ENCODE measurements at regions not wholly inside any gene's neighbourhood (a gene's known extent, or its start where the extent isn't known, plus 50 kb on each side); places are given as distances from the start of the nearest gene placed in this dataset.

DNA sequence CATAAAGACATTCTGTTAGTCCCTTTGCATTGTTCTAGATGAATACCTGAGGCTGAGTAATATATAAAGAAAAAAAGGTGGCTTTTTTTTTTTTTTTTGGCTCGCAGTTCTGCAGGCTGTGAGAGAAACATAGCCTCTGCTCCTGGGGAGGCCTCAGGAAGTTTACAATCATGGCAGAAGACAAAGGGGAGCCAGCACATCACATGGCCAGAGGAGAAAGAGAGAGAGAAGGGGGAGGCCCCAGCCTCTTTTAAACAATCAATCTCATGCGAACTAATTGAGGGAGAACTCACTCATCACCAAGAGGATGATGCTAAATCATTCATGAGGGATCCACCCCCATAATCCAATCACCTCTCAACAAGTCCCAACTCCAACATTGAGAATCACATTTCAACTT lies 364.0 kb upstream of the EPHA5 start:
- no peak overlapping the region for H2AFZ ChIP-seq (ENCODE audit: low read depth, low read length, severe bottlenecking)

DNA sequence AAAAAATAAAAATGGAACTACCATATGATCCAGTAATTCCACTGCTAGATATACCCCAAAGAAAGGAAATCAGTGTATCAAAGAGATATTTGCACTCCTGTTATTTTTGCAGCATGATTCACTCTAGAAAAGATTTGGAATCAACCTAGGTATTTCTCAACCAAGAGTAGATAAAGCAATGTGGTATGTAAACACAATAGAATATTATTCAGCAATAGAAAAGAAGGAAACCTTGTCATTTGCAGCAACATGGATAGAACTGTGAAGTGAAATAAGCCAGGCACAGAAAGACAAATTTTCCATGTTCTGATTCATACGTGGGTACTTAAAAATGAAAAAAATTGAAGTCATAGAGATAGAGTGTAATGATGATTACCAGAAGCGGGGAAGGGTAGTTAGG lies 362.3 kb upstream of the EPHA5 start:
- Histone ChIP-seq H4K20me1 (ENCODE audit: low read depth, low read length) (no peaks in the 10 kb centered on the region), H3K27ac (ENCODE audit: low read depth, low read length) (no peak overlapping the region), H3K79me2 (ENCODE audit: insufficient read depth, low read length) (no peaks in the 10 kb centered on the region), H3K36me3 (ENCODE audit: low read length) (no peaks in the 10 kb centered on the region), H3K4me3 (ENCODE audit: insufficient read depth, low read length, poor library complexity, severe bottlenecking) (no peak overlapping the region), H3K27me3 (ENCODE audit: low read length) (no peaks in the 10 kb centered on the region), H3K9me3 (ENCODE audit: insufficient read depth, low read length) (no peaks in the 10 kb centered on the region), H3K9me2 (replicated peaks; ENCODE audit: insufficient read depth, low read length) (no peaks in the 10 kb centered on the region), H2AFZ (ENCODE audit: low read depth, low read length, severe bottlenecking) (no peak overlapping the region), H3K4me2 (ENCODE audit: low read depth, low read length, poor library complexity, severe bottlenecking) (no peak overlapping the region), H3K9ac (ENCODE audit: low read length) (no peak overlapping the region), H3F3A (ENCODE audit: insufficient read depth) (no peaks in the 10 kb centered on the region)
- no peak for TF ChIP-seq EZH2phosphoT487 (conservative IDR thresholded peaks at IDR 0.05; ENCODE audit: low read length)
- TF ChIP-seq, protein P1, sequence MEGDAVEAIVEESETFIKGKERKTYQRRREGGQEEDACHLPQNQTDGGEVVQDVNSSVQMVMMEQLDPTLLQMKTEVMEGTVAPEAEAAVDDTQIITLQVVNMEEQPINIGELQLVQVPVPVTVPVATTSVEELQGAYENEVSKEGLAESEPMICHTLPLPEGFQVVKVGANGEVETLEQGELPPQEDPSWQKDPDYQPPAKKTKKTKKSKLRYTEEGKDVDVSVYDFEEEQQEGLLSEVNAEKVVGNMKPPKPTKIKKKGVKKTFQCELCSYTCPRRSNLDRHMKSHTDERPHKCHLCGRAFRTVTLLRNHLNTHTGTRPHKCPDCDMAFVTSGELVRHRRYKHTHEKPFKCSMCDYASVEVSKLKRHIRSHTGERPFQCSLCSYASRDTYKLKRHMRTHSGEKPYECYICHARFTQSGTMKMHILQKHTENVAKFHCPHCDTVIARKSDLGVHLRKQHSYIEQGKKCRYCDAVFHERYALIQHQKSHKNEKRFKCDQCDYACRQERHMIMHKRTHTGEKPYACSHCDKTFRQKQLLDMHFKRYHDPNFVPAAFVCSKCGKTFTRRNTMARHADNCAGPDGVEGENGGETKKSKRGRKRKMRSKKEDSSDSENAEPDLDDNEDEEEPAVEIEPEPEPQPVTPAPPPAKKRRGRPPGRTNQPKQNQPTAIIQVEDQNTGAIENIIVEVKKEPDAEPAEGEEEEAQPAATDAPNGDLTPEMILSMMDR (IDR thresholded peaks at IDR 0.05; ENCODE audit: insufficient read depth, low read length, poor library complexity, severe bottlenecking), result no peak

More for the DNA sequence above, 364.0 kb upstream of the EPHA5 start:
- no peaks in the 10 kb centered on the region for H3K9me3 ChIP-seq (ENCODE audit: insufficient read depth, low read length)
- H3F3A ChIP-seq (ENCODE audit: insufficient read depth), result no peaks in the 10 kb centered on the region
- no peak for TF ChIP-seq EZH2phosphoT487 (conservative IDR thresholded peaks at IDR 0.05; ENCODE audit: low read length)
- TF ChIP-seq, protein P1 (IDR thresholded peaks at IDR 0.05; ENCODE audit: insufficient read depth, low read length, poor library complexity, severe bottlenecking), result no peak
- H3K79me2 ChIP-seq (ENCODE audit: insufficient read depth, low read length), result no peaks in the 10 kb centered on the region
- no peaks in the 10 kb centered on the region for H3K36me3 ChIP-seq (ENCODE audit: low read length)
- no peaks in the 10 kb centered on the region for H3K27me3 ChIP-seq (ENCODE audit: low read length)
- H3K4me3 ChIP-seq (ENCODE audit: insufficient read depth, low read length, poor library complexity, severe bottlenecking), result no peak overlapping the region
- H3K9me2 ChIP-seq (replicated peaks; ENCODE audit: insufficient read depth, low read length), result no peaks in the 10 kb centered on the region
- H3K9ac ChIP-seq (ENCODE audit: low read length), result no peak overlapping the region
- H4K20me1 ChIP-seq (ENCODE audit: low read depth, low read length), result no peaks in the 10 kb centered on the region
- no peak overlapping the region for H3K4me2 ChIP-seq (ENCODE audit: low read depth, low read length, poor library complexity, severe bottlenecking)
- H3K27ac ChIP-seq (ENCODE audit: low read depth, low read length), result no peak overlapping the region

DNA sequence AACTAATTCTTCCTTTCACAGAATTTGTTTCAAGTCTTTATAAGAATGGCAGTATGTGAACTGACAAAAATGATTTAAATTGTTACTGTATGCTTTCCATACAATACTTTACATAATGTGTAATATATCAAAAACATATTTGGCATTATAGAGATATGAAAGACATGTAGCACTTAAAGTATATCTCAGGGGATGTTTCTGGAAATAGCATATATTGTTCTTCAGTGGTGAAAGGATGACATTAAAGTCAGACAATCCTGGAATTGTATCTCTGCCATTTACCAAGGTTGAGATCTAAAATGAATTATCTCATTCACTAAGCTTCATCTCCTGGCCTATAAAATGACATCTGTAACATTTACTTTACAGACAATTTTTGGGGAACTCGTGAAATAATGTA lies 358.4 kb upstream of the EPHA5 start:
- Histone ChIP-seq H3K9me2 (replicated peaks; ENCODE audit: insufficient read depth, low read length) (no peaks in the 10 kb centered on the region), H3K9me3 (ENCODE audit: insufficient read depth, low read length) (no peaks in the 10 kb centered on the region), H4K20me1 (ENCODE audit: low read depth, low read length) (no peaks in the 10 kb centered on the region), H3K9ac (ENCODE audit: low read length) (no peak overlapping the region), H2AFZ (ENCODE audit: low read depth, low read length, severe bottlenecking) (no peak overlapping the region), H3K4me3 (ENCODE audit: insufficient read depth, low read length, poor library complexity, severe bottlenecking) (no peak overlapping the region), H3K27me3 (ENCODE audit: low read length) (no peaks in the 10 kb centered on the region), H3F3A (ENCODE audit: insufficient read depth) (no peaks in the 10 kb centered on the region), H3K36me3 (ENCODE audit: low read length) (no peaks in the 10 kb centered on the region), H3K4me2 (ENCODE audit: low read depth, low read length, poor library complexity, severe bottlenecking) (no peak overlapping the region), H3K27ac (ENCODE audit: low read depth, low read length) (no peak overlapping the region), H3K79me2 (ENCODE audit: insufficient read depth, low read length) (no peaks in the 10 kb centered on the region)
- TF ChIP-seq, protein P1 (IDR thresholded peaks at IDR 0.05; ENCODE audit: insufficient read depth, low read length, poor library complexity, severe bottlenecking), result no peak
- no peak for TF ChIP-seq EZH2phosphoT487 (conservative IDR thresholded peaks at IDR 0.05; ENCODE audit: low read length)

Measured in SU-DHL-6 (cell line).